ENCODE measurements at regions not wholly inside any gene's neighbourhood (a gene's known extent, or its start where the extent isn't known, plus 50 kb on each side); places are given as distances from the start of the nearest gene placed in this dataset.

DNA sequence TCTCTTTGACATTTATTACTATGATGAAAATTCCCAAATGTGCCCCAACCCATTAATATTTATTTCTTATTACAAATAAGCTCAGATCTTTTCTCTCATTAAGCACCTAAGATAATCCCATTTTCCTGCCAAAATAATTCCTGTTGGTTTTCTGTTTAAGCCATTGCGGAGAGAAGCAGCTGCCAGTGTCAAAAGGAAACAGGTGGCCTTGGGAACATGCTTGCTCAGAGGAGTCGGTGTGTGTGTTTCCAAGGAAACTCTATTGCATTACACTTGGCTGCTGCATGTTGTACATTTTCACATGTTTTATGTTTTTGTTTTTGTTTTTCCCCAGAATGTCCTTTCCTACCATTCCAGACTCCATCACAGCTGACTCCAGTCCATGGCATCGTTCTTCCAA is 56.4 kb downstream of the CD24 start:
- DNase-seq (ENCODE audit: low read depth), result no peak

DNA sequence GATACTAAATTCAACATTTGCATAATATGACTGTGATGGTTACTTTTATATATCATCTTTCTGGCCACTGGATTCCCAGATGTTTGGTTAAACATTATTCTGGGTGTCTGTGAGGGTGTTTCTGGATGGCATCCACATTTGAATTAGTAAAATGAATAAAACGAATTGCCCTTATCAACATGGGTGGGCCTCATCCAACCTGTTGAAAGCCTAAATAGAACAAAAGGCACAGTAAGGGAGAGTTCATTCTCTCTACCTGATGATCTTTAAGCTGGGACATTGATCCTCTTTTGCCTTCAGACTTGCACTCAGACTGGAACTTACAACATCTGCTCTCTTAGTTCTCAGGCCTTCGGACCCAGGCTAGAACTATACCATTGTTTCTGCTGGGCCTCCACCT is 57.6 kb downstream of the CD24 start:
- DNase-seq (ENCODE audit: low read depth), result no peak

DNA sequence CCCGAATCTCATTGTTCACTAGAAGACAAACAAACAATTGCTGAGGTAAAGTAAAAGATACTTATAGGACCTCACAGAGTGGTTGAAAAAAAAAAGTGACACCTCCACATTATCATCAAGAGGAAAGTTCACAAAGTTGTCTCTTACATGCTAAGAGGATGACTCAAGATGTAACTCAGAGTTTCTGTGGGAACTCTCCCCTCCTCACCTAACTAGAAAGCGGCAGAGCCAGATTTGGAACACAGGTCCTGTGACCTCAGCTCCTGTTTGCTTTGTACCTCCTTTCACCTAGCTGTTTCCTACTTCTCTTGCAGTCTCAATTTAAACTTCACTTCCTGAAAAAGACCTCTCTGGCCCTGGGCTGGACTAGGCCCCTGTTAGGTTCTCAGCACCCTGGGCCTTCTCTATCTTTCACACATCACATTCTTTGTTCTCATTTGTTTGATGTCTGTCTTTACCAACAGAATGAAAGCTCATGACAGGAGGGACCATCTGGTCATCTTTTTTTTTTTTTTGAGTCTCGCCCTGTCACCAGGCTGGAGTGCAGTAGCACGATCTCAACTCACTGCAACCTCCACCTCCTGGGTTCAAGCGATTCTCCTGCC is 60.8 kb downstream of the CD24 start:
- DNase-seq (ENCODE audit: low read depth), result no peak

GRCh38 chr6:106913111-106913510 is 61.4 kb downstream of the CD24 start:
- DNase-seq (ENCODE audit: low read depth), result no peak

DNA sequence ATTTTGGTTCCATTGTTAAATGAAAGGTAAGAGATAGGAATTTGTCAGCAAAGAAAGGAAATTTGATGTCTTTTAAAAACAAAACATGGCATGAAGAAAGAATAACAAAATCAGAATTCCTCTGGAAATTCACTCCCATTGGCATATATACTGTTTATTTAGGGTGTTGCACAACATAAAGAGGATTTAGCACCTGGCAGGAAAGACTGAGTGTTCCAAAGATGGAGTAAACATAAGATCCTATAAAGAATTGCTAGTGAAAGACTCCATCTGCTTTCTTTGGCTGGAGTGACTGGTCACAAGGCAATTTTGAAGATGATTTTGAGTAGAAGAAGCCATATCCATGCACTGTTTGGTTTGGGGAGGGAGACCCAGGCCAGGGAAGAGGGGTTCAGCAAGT is 62.4 kb downstream of the CD24 start:
- no peak for DNase-seq (ENCODE audit: low read depth)

DNA sequence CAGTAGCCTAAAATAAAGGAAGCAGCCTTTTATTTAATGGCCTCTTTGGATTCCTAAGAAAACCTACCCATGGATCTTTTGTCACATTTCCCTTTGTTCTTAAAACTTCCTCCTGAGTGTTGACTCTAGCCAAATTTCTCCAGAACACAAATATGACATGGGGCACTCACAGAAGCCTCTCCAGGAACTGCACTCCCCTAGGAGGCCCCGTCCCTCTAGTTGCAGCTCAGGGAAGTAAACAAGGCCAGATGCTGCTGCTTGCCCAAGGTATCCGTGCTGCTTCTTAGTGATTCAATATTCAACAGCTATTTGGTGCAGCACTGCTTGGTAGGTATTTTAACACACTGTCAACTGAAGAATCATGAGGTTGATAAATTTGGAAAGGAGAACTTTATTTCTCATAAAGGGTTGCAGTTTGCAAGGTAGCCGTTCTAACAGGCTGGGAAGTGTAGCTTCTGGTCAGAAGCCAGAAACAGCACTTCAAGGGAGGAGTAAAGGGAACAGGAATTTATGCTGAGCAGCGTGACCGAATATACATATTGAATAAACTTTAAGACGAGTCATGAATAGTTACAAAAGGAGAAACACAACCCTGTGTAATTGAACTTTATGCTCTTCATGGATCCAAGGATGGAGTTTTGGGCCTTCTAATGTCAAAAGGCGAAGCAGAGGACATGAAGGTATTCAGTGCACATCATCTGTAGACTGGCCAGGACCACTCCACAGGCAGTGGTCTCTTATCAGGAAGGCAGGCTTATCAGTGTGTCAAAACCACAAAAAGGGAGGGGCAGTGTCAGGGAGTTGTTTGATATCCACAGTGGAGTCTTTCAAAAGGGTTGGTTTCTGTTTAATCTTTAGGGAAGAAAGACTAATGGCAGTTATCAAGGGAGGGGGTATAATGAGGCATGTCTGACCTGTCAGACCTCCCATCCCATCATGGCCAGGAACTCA is 63.3 kb downstream of the CD24 start:
- DNase-seq (ENCODE audit: low read depth), result no peak

- DNase-seq (ENCODE audit: low read depth), result no peak
These were observed 66.1 kb downstream of the CD24 start for GRCh38 chr6:106908386-106908840.

- no peak for DNase-seq (ENCODE audit: low read depth)
These were observed 66.8 kb downstream of the CD24 start for GRCh38 chr6:106907754-106908153.

DNA sequence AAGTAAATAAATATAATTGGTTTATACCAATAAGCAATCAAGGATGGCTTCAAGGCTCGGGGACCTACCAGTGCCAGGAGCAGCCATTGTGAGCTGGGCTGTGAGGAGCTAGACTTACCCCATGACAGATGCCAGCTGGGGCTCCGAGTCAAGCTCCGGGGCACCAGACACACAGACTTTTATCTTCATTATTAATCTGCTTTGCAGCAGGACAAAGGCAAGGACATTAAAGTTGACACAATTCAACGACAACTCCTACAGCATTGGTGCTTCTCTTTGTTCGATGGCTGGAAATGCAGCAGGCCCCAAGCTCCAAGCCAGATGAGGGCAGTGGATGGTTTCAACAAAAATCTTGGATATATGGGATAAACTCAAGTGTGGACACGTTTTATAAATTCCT is 68.3 kb downstream of the CD24 start:
- DNase-seq (ENCODE audit: low read depth), result no peak

GRCh38 chr6:106903299-106903698 is 71.2 kb downstream of the CD24 start:
- DNase-seq (ENCODE audit: low read depth), result no peak

DNA sequence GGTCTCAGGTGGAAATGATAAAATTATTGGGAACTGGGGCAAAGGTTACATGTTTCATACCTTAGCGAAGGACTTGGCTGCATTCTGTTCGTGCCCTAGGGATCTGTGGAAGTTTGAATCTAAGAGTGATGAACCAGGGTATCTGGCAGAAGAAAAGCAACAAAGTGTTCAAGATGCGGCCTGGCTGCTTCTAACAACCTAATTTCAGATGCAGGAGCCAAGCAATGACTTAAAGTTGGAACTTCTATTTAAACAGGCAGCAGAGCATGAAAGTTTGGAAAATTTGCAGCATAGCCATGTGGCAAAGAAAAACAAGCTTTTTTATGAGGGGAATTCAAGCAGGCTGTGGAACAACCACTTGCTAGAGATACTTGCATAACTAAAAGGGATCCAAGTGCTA is 73.5 kb downstream of the CD24 start:
- DNase-seq (ENCODE audit: low read depth), result no peak

DNA sequence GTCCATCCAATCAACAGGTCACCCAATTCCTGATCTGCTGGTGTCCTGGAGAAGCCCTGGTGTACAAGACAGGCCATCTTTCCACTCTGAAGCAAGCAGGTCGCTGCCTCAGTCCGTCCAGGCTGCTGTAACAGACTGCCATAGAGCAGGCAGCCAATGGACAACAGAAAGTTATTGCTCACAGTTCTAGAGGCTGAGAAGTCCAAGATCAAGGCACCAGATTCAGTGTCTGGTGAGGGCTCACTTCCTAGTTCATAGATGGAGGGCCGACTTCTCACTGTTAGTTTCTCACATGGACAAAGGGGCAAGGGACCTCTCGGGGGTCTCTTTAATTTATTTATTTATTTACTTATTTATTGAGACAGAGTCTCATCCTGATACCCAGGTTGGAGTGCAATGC is 74.8 kb downstream of the CD24 start:
- no peak for DNase-seq (ENCODE audit: low read depth)

DNA sequence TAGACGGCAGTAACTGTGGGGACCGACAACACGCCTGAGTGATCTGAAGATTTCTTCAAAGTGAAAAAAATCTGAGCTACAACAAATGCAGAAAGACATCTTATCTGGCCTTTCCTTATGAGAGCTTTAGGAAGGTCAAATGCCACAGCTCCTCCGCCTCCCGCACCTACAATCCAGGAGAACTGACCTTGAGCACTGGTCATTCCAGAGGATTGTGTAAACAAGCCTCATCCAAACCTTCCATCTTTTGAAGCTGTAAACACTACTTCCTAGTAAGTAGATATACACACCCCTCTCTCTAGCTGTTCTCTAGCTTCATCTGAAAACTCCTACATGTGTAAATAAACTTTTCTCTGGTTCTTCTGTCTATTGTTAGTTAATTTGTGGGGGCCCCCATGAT is 76.9 kb downstream of the CD24 start:
- no peak for DNase-seq (ENCODE audit: low read depth)

GRCh38 chr6:106895703-106896040 is 78.9 kb downstream of the CD24 start:
- DNase-seq (ENCODE audit: low read depth), result no peak

DNA sequence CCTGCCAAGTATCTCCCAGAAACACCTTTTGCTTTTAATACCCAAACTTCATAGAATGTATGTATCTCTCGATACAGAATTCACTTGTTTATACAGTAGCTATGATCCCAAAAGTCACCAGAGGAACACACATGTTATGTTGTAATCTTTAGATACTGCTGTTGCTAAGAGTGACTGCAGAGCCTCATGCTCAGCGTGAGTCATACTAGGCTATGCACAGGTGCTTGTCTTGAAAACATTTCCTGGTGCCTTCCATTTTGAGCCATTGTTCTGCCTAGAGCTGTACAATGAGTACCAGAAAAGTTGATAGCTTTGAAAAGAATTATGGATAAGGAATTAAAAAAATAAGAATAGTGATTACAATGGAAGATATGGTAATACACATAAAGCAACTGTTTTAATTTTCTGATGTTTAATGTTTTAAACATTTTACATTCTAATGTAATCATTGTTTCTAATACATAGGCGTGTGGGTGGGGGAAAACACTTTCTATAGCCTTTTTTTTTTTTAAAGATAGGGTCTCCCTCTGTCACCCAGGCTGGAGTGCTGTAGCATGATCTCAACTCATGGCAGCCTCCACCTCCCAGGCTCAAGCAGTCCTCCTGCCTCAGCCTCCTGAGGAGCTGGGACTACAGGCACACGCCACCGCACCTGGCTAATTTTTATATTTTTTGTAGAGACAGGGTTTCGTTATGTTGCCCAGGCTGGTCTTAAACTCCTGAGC is 79.4 kb downstream of the CD24 start:
- no peak for DNase-seq (ENCODE audit: low read depth)

GRCh38 chr6:106892186-106892585 is 82.3 kb downstream of the CD24 start:
- no peak for DNase-seq (ENCODE audit: low read depth)

- no peak for DNase-seq (ENCODE audit: low read depth)
These were observed 84.1 kb downstream of the CD24 start for GRCh38 chr6:106890447-106890846.

DNA sequence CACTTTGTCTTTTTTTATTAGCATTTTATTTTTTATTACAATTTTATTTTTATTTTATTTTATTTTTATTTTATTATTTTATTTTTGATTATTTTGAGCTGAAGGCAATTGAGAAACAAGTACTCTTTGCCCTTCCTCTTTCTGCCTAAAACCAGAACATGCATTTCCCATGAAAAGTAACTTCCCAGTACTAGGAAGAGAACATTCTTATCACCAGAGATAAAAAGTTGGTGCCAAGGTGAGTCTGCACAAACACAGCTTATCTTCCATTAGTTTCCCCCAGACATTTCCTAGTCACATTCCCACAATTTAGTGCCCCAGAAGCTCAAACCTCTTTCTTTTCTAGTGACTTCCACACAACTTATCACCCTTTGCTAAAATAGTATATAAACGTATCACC is 84.8 kb downstream of the CD24 start:
- no peak for DNase-seq (ENCODE audit: low read depth)

- DNase-seq (ENCODE audit: low read depth), result no peak
These were observed 87.4 kb downstream of the CD24 start for GRCh38 chr6:106886922-106887797.

- no peak for DNase-seq (ENCODE audit: low read depth)
These were observed 88.3 kb downstream of the CD24 start for GRCh38 chr6:106886081-106886843.

DNA sequence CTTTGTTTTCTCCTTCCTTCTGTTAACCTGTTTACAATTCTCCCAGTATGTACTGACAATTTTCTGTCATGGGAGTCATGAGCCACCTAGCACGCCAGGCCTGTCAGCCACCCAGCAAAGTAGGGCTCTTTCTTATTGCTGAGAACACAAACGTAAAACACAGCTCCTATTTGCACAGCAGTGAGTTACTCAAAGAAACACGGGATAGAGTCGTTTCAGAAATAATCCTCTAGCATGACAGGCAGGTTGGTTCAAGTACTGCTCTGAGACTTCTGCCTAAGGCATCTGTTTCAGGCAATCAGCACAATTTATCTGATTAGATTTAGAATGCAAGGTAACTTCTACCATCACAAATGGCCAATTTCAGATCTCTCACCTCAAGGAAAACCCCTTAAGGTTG is 88.8 kb downstream of the CD24 start:
- no peak for DNase-seq (ENCODE audit: low read depth)

Data from fibroblast of gingiva (primary cell).